Stomach (tissue), 8 donors: ENCODE measurements at regions not wholly inside any gene's neighbourhood (a gene's known extent, or its start where the extent isn't known, plus 50 kb on each side); places are given as distances from the start of the nearest gene placed in this dataset.

Source experiments
- DNase-seq, 2 donors: peaks; one replicate each; pipeline versions ENCODE4 v3.0.0 to v3.0.0-alpha.2; 2013 to 2019
- H3K27ac ChIP-seq, 5 donors: fragments of 200-600 bp in 4 of 5; sonication (generic) in 4 of 5; one replicate each; pipeline ENCODE4 v1.5.1; 2013 to 2019; ENCODE audit warnings: mild to moderate bottlenecking in 1 of 5, moderate library complexity in 1 of 5
- H3K27me3 ChIP-seq, 3 donors: fragments of 200-600 bp; sonication (generic); one replicate each; pipeline ENCODE4 v1.5.1; 2017 to 2019; ENCODE audit warnings: mixed run types in 1 of 3
- H3K36me3 ChIP-seq, 4 donors: fragments of 200-600 bp; sonication (generic); 1 replicate in 3 of 4; 2 replicates in 1 of 4; pipeline ENCODE4 v1.5.1; 2016 to 2019
- H3K4me1 ChIP-seq, 4 donors: fragments of 200-600 bp; sonication (generic); one replicate each; pipeline ENCODE4 v1.5.1; 2016 to 2019
- H3K4me3 ChIP-seq, 4 donors: fragments of 200-600 bp; sonication (generic) in 3 of 4; one replicate each; pipeline ENCODE4 v1.5.1; 2016 to 2019; ENCODE audit warnings: mild to moderate bottlenecking in 1 of 4
- H3K9me3 ChIP-seq, 4 donors: fragments of 200-600 bp; sonication (generic); one replicate each; pipeline ENCODE4 v1.5.1; 2016 to 2019
- CTCF ChIP-seq, 7 experiments: fragments of 450-650 bp in 4 of 7; fragments of 200-600 bp in 3 of 7; sonication (generic) in 3 of 7; IDR thresholded peaks; one replicate each; pipeline ENCODE4 v1.5.1; 2016 to 2019; ENCODE audit warnings: antibody characterized with exemption in 7 of 7, control low read depth in 2 of 7, mild to moderate bottlenecking in 1 of 7
- EP300 ChIP-seq: sonication (generic); formaldehyde crosslinking; IDR thresholded peaks from one replicate; pipeline ENCODE4 v1.6.1; 2017; ENCODE audit warnings: antibody characterized with exemption
- POLR2A ChIP-seq, 4 donors: fragments of 450-650 bp; IDR thresholded peaks; one replicate each; pipeline ENCODE4 v1.6.1; 2016; ENCODE audit warnings: antibody characterized with exemption in 4 of 4, control low read depth in 2 of 4, mild to moderate bottlenecking in 1 of 4, moderate library complexity in 1 of 4
- POLR2AphosphoS5 ChIP-seq, 3 donors: sonication (generic); formaldehyde crosslinking; IDR thresholded peaks; one replicate each; pipeline ENCODE4 v1.6.1; 2016; ENCODE audit warnings: antibody characterized with exemption in 3 of 3
- WGBS, 5 donors: extraction: QIAGEN DNeasy Blood & Tissue Kit in 3 of 5; methylation state at CpG; one replicate each; pipeline versions ENCODE4 v1.1.5 to v1.1.7; 2013 to 2018; 5-methylcytosine and 5-hydroxymethylcytosine counted together
- intact Hi-C: fragments of 100-400 bp; cut with DNase I; formaldehyde crosslinking; loops from one replicate; pipeline ENCODE4 v1.15.1; 2023; ENCODE audit warnings: low total_unique reads
- donor health status: healthy with polysubstance abuse.
- donor health status: Bipolar disorder and iron deficiency.
- donor health status: healthy.

DNA sequence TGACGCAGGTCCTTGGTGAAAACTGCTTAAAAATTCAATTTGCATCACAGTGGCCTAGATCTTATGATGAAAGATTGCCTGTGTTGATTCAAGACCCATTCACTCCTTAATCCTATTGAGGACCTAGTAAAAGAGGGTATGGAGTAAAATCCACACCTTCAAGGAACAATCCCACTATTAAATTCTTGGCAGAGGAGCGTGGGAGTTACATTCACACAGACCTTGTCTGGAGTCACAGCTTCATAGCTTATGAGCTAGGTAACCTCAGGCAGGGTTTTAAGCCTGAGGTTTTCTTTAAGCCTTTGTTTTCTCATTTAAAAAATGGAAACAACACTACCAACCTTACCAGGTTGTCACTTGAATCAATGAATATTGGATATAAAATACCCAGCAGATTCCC lies 566.5 kb upstream of the ZNF462 start:
- intact Hi-C loops: no loop called here
- no peaks in the 10 kb centered on the region for H3K4me1 ChIP-seq

GRCh38 chr9:106298997-106299396 lies 564.0 kb upstream of the ZNF462 start:
- no peak for TF ChIP-seq CTCF (IDR thresholded peaks at IDR 0.05)
- intact Hi-C loops: no loop called here
- 84 to 92% (median 89%) methylated on average over 3 of the region's 3 CpGs for WGBS, 5 donors
- no peak for DNase-seq
- no peak overlapping the region for H3K4me3 ChIP-seq
- no peak overlapping the region for H3K27ac ChIP-seq
- no peaks in the 10 kb centered on the region for H3K27me3 ChIP-seq
- no peaks in the 10 kb centered on the region for H3K36me3 ChIP-seq
- no peaks in the 10 kb centered on the region for H3K9me3 ChIP-seq
- no peaks in the 10 kb centered on the region for H3K4me1 ChIP-seq

More for the DNA sequence above, 566.5 kb upstream of the ZNF462 start:
- Histone ChIP-seq H3K4me3 (no peak overlapping the region), H3K27me3 (no peaks in the 10 kb centered on the region), H3K36me3 (no peaks in the 10 kb centered on the region), H3K27ac (no peak overlapping the region), H3K9me3 (no peaks in the 10 kb centered on the region)
- no peak for DNase-seq
- TF ChIP-seq CTCF (IDR thresholded peaks at IDR 0.05): no peak
- no peak for TF ChIP-seq POLR2AphosphoS5 (IDR thresholded peaks at IDR 0.05)
- TF ChIP-seq EP300: no peak
- TF ChIP-seq POLR2A (IDR thresholded peaks at IDR 0.05): no peak
- WGBS, 5 donors: 76 to 97% (median 94%) methylated on average over 2 of the region's 2 CpGs

GRCh38 chr9:106304401-106304920 lies 558.5 kb upstream of the ZNF462 start:
- Histone ChIP-seq H3K4me3 (no peak overlapping the region), H3K36me3 (no peaks in the 10 kb centered on the region), H3K4me1 (no peaks in the 10 kb centered on the region), H3K27ac (no peak overlapping the region), H3K27me3 (no peaks in the 10 kb centered on the region), H3K9me3 (no peaks in the 10 kb centered on the region)
- WGBS, 5 donors: 66 to 83% (median 75%) methylated on average over 4 of the region's 4 CpGs
- no peak for DNase-seq
- no peak for TF ChIP-seq EP300
- no peak for TF ChIP-seq CTCF (IDR thresholded peaks at IDR 0.05)
- TF ChIP-seq POLR2A (IDR thresholded peaks at IDR 0.05): no peak
- no peak for TF ChIP-seq POLR2AphosphoS5 (IDR thresholded peaks at IDR 0.05)
- intact Hi-C loops: no loop called here

GRCh38 chr9:106305428-106306133 lies 557.4 kb upstream of the ZNF462 start:
- WGBS, 5 donors: 25 to 38% (median 35%) methylated on average over 1 of the region's 1 CpG
- Histone ChIP-seq H3K4me3 (no peak overlapping the region), H3K9me3 (no peaks in the 10 kb centered on the region), H3K4me1 (no peaks in the 10 kb centered on the region), H3K27ac (no peak overlapping the region), H3K36me3 (no peaks in the 10 kb centered on the region), H3K27me3 (no peaks in the 10 kb centered on the region)
- TF ChIP-seq POLR2AphosphoS5 (IDR thresholded peaks at IDR 0.05): no peak
- TF ChIP-seq CTCF (IDR thresholded peaks at IDR 0.05): no peak
- no peak for TF ChIP-seq EP300
- no peak for TF ChIP-seq POLR2A (IDR thresholded peaks at IDR 0.05)
- DNase-seq: peak in 1 of 2 donors; percentile 39
- intact Hi-C loops: no loop called here
